ENCODE measurements at regions not wholly inside any gene's neighbourhood (a gene's known extent, or its start where the extent isn't known, plus 50 kb on each side); places are given as distances from the start of the nearest gene placed in this dataset.

DNA sequence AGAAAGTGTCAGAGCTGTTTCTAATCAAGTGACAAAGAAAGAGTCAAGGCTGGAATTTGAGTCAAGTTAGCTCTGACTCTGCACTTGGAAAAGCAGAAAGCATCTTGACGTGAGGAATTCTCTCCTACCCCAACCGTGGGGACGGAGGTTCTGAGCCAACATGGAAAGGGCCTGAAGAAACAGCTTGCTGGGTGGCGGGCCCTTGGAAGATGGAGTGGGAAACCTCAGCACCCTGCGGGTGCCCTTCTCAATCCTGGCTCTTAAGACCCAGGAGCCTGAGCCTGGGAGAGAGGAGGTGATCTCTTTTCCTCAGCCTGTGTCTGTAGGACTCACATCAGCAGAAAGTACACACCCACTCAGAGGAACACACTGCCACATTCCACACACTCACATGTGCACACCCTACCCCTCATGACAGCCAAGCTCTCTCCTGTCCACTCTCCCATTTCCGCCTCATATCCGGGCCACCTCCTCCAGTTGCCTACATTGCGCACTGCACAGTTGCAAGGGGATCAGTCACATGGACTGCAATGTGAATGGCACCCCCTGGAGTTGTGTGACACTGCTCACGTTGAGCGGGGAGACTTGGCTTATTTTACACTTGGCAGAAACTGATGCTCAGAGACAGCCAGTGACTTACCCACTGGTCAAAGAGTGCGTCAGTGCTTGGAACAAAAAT, 101.5 kb upstream of the SLC6A6 start:
- Histone ChIP-seq H3K27ac (no peak overlapping the region), H3K4me3 (no peak overlapping the region), H3K4me1 (peaks cover 5 to 44% (median 12%) of the 10 kb centered on the region in 3 donors), H3K9me3 (no peaks in the 10 kb centered on the region), H3K27me3 (peaks cover 0 to 41% (median 0%) of the 10 kb centered on the region in 4 donors), H3K36me3 (no peaks in the 10 kb centered on the region)
- WGBS, 2 donors: 80 to 82% methylated on average over 11 of the region's 11 CpGs
- TF ChIP-seq POLR2A (IDR thresholded peaks at IDR 0.05): no peak
- no peak for DNase-seq
- intact Hi-C loops (cut with DNase I): no loop called here

GRCh38 chr3:14301558-14301957, 100.8 kb upstream of the SLC6A6 start:
- Histone ChIP-seq H3K36me3 (no peaks in the 10 kb centered on the region), H3K27me3 (peaks cover 0 to 43% (median 0%) of the 10 kb centered on the region in 4 donors), H3K4me3 (no peak overlapping the region), H3K27ac (no peak overlapping the region), H3K9me3 (no peaks in the 10 kb centered on the region), H3K4me1 (peaks cover 5 to 44% (median 12%) of the 10 kb centered on the region in 3 donors)
- intact Hi-C loops (cut with DNase I): no loop called here
- TF ChIP-seq CTCF (IDR thresholded peaks at IDR 0.05) (no peak), POLR2A (IDR thresholded peaks at IDR 0.05) (no peak)
- no peak for DNase-seq
- 51 to 56% methylated on average over 15 of the region's 15 CpGs for WGBS, 2 donors

- TF ChIP-seq CTCF (IDR thresholded peaks at IDR 0.05): no peak
- TF ChIP-seq POLR2A (IDR thresholded peaks at IDR 0.05): no peak
- intact Hi-C loops (cut with DNase I): no loop called here
- WGBS, 2 donors: 74 to 87% methylated on average over 5 to 6 of the region's 7 CpGs
- DNase-seq: no peak
- peaks cover 0 to 48% (median 0%) of the 10 kb centered on the region in 4 donors for H3K27me3 ChIP-seq
- no peaks in the 10 kb centered on the region for H3K9me3 ChIP-seq
- H3K4me1 ChIP-seq: peaks cover 0 to 30% (median 0%) of the 10 kb centered on the region in 3 donors
- no peak overlapping the region for H3K27ac ChIP-seq
- H3K4me3 ChIP-seq: no peak overlapping the region
- H3K36me3 ChIP-seq: no peaks in the 10 kb centered on the region
Measured at GRCh38 chr3:14303336-14304100, 98.9 kb upstream of the SLC6A6 start.

- H3K36me3 ChIP-seq: no peaks in the 10 kb centered on the region
Measured at GRCh38 chr3:14304101-14305045, 98.0 kb upstream of the SLC6A6 start.

More at GRCh38 chr3:14304101-14305045, 98.0 kb upstream of the SLC6A6 start:
- peaks cover 0 to 27% (median 0%) of the 10 kb centered on the region in 3 donors for H3K4me1 ChIP-seq
- TF ChIP-seq POLR2A (IDR thresholded peaks at IDR 0.05): no peak
- TF ChIP-seq CTCF (IDR thresholded peaks at IDR 0.05): no peak
- intact Hi-C loops (cut with DNase I): no loop called here
- H3K4me3 ChIP-seq: no peak overlapping the region
- H3K27ac ChIP-seq: peak overlapping the region in 1 of 4 donors; percentile 9
- DNase-seq: no peak
- H3K27me3 ChIP-seq: peaks cover 0 to 52% (median 0%) of the 10 kb centered on the region in 4 donors
- H3K9me3 ChIP-seq: no peaks in the 10 kb centered on the region
- WGBS, 2 donors: 60 to 85% methylated on average over 3 to 7 of the region's 9 CpGs
